DND-41 (cell line): ENCODE measurements at regions not wholly inside any gene's neighbourhood (a gene's known extent, or its start where the extent isn't known, plus 50 kb on each side); places are given as distances from the start of the nearest gene placed in this dataset.
"Not testable (repeated sequence)": the region's sequence is repeated elsewhere in the genome, so short reads cannot be mapped to it uniquely, and the experiment has no call there.

Experiments
- ATAC-seq: fragments of 200-7000 bp; cut with Tn5 transposase; 3 replicates; pipeline ENCODE4 v1.9.1; 2021; ENCODE audit warnings: low read depth; ENCODE audit not compliant: insufficient read depth
- DNase-seq: peaks from one replicate; pipeline ENCODE4 v3.0.0-alpha.2; 2020
- H2AFZ ChIP-seq: 2 replicates; pipeline ENCODE4 v1.6.0; 2012; ENCODE audit warnings: low read depth, low read length
- H3K27ac ChIP-seq: 2 replicates; pipeline ENCODE4 v1.5.1; 2012; ENCODE audit warnings: low read length, inconsistent platforms
- H3K27me3 ChIP-seq: fragments of 200-600 bp; sonication (generic); 2 replicates; pipeline ENCODE4 v1.6.0; 2012; ENCODE audit warnings: low read length, mild to moderate bottlenecking, inconsistent platforms; ENCODE audit not compliant: insufficient read depth, poor library complexity
- H3K36me3 ChIP-seq: 2 replicates; pipeline ENCODE4 v1.5.1; 2012; ENCODE audit warnings: low read length, inconsistent platforms; ENCODE audit not compliant: insufficient read depth
- H3K4me1 ChIP-seq: 2 replicates; pipeline ENCODE4 v1.5.1; 2012; ENCODE audit warnings: mild to moderate bottlenecking, low read length; ENCODE audit not compliant: insufficient read depth
- H3K4me2 ChIP-seq: 2 replicates; pipeline ENCODE4 v1.6.0; 2012; ENCODE audit warnings: mild to moderate bottlenecking, moderate library complexity, low read length, inconsistent platforms; ENCODE audit not compliant: insufficient read depth
- H3K4me3 ChIP-seq, 2 experiments: fragments of 200-600 bp in 1 of 2; shearing (Covaris generic) in 1 of 2; 2 replicates each; pipeline ENCODE4 v1.5.1; 2012 to 2016; ENCODE audit warnings: inconsistent platforms in 2 of 2, low read length in 2 of 2, mild to moderate bottlenecking in 2 of 2, low read depth in 1 of 2, moderate library complexity in 1 of 2
- H3K79me2 ChIP-seq: 2 replicates; pipeline ENCODE4 v1.6.0; 2012; ENCODE audit warnings: low read length, inconsistent platforms; ENCODE audit not compliant: insufficient read depth
- H3K9ac ChIP-seq: 2 replicates; pipeline ENCODE4 v1.6.0; 2012; ENCODE audit warnings: low read depth, mild to moderate bottlenecking, inconsistent platforms, low read length, moderate library complexity
- H3K9me3 ChIP-seq: 2 replicates; pipeline ENCODE4 v1.5.1; 2012; ENCODE audit warnings: low read length, moderate library complexity, mild to moderate bottlenecking, inconsistent platforms; ENCODE audit not compliant: insufficient read depth, severe bottlenecking
- H4K20me1 ChIP-seq: 2 replicates; pipeline ENCODE4 v1.6.0; 2012; ENCODE audit warnings: low read length; ENCODE audit not compliant: insufficient read depth
- CTCF ChIP-seq: IDR thresholded peaks from 2 replicates; pipeline ENCODE4 v1.5.1; 2012; ENCODE audit warnings: borderline replicate concordance, low read length, moderate library complexity, mild to moderate bottlenecking; ENCODE audit not compliant: poor library complexity, severe bottlenecking; ENCODE audit errors: extremely low read depth
- EZH2 ChIP-seq: IDR thresholded peaks from 3 replicates; pipeline ENCODE4 v1.6.1; 2012; ENCODE audit warnings: borderline replicate concordance, low read depth, mild to moderate bottlenecking, moderate library complexity, low read length, inconsistent platforms; ENCODE audit not compliant: severe bottlenecking

- Histone ChIP-seq H3K36me3 (no peaks in the 10 kb centered on the region), H3K9ac (no peak overlapping the region), H2AFZ (no peak overlapping the region), H3K4me1 (no peaks in the 10 kb centered on the region), H3K27me3 (peaks cover 4% of the 10 kb centered on the region), H4K20me1 (no peaks in the 10 kb centered on the region), H3K27ac (no peak overlapping the region), H3K4me3 (no peak overlapping the region), H3K9me3 (no peaks in the 10 kb centered on the region), H3K4me2 (no peak overlapping the region), H3K79me2 (no peaks in the 10 kb centered on the region)
- no peak for TF ChIP-seq EZH2
- TF ChIP-seq CTCF, result no peak
- ATAC-seq (no peak), DNase-seq (no peak)
Observed at GRCh38 chr11:116678887-116679286, 93.9 kb downstream of the BUD13 start.

DNA sequence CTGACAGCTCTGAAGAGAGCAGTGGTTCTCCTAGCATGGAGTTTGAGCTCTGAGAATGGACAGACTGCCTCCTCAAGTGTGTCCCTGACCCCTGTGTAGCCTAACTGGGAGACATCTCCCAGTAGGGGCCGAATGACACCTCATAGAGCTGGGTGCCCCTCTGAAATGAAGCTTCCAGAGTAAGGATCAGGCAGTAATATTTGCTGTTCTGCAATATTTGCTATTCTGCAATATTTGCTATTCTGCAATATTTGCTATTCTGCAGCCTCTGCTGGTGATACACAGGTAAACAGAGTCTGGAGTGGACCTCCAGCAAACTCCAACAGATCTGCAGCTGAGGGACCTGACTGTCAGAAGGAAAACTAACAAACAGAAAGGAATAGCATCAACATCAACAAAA, 105.5 kb downstream of the BUD13 start:
- not testable (repeated sequence) for H3K27ac ChIP-seq, ATAC-seq, H2AFZ ChIP-seq

DNA sequence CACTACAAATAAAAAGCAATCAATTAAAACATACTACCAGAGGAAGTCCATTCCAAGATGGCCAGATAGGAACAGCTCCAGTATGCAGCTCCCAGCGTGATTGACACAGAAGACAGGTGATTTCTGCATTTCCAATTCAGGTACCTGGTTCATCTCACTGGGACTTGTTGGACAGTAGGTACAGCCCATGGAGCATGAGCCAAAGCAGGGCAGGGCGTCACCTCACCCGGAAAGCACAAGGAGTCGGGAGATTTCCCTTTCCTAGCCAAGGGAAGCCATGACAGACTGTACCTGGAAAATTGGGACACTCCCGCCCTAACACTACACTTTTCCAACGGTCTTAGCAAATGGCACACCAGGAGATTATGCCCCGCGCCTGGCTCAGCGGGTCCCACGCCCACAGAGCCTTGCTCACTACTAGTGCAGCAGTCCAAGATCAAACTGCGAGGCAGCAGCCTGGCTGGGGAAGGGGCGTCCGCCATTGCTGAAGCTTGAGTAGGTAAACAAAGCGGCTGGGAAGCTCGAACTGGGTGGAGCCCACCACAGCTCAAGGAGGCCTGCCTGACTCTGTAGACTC, 106.0 kb downstream of the BUD13 start:
- H3K36me3 ChIP-seq, H3K27ac ChIP-seq, H3K79me2 ChIP-seq, H3K4me3 ChIP-seq, DNase-seq, H4K20me1 ChIP-seq, H3K4me2 ChIP-seq, H3K4me1 ChIP-seq, H3K9me3 ChIP-seq, ATAC-seq, H2AFZ ChIP-seq, H3K9ac ChIP-seq: not testable (repeated sequence)
- H3K27me3 ChIP-seq, result peaks cover 14% of the 10 kb centered on the region

More for the DNA sequence above, 105.5 kb downstream of the BUD13 start:
- not testable (repeated sequence) for H3K4me3 ChIP-seq, H3K4me2 ChIP-seq, H4K20me1 ChIP-seq, DNase-seq, H3K36me3 ChIP-seq, H3K9me3 ChIP-seq, H3K4me1 ChIP-seq, H3K79me2 ChIP-seq, H3K9ac ChIP-seq
- peaks cover 10% of the 10 kb centered on the region for H3K27me3 ChIP-seq

GRCh38 chr11:116665523-116665922, 107.3 kb downstream of the BUD13 start:
- Histone ChIP-seq H3K79me2 (no peaks in the 10 kb centered on the region), H3K9me3 (peaks cover 3% of the 10 kb centered on the region), H3K4me3 (no peak overlapping the region), H3K4me1 (no peaks in the 10 kb centered on the region), H3K27me3 (peaks cover 17% of the 10 kb centered on the region), H3K36me3 (no peaks in the 10 kb centered on the region), H4K20me1 (no peaks in the 10 kb centered on the region), H3K4me2 (no peak overlapping the region), H2AFZ (no peak overlapping the region), H3K27ac (no peak overlapping the region), H3K9ac (no peak overlapping the region)
- ATAC-seq, result no peak
- no peak for TF ChIP-seq CTCF
- no peak for TF ChIP-seq EZH2
- DNase-seq, result no peak
